ENCODE measurements at regions not wholly inside any gene's neighbourhood (a gene's known extent, or its start where the extent isn't known, plus 50 kb on each side); places are given as distances from the start of the nearest gene placed in this dataset.
"Not testable (repeated sequence)": the region's sequence is repeated elsewhere in the genome, so short reads cannot be mapped to it uniquely, and the experiment has no call there.

DNA sequence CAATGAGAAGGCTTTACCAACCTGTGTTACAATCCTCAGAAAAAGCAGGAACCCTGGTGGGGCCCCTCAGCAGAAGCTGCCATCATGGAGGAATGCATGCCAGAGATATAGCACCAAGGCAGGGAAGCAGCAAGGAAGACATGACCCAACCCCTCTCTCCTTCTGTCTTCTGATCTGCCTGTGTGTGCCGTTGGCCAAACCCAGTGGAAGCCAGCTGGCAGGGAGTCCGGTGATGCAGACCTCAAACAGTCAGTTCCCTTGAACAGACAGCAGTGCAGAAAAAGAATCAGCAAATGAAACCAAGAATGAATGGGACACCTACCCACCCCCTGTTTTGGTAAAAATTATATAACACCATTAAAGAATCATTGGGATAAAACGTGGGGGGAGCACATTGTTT is 234.2 kb downstream of the ZNF608 start:
- no peak for DNase-seq (ENCODE audit: low spot score)

DNA sequence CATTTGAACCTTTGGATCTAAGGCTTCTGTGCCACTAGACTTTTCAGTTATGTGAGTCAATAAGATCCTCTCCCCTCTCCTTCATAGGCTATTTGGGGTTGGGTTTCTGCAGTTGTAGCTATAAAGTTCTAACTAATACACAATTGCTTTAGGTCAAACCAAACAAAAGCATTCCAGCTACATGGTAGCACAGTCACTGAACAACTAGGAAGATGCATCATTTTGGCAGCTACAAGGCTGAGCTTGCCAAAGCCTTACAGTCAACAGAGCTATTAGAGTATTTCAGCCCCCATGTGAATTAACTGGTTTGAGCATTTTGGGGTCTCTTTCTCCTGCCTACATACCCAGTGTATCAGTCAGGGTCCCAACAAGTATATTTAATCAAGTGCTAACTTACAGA is 234.6 kb downstream of the ZNF608 start:
- DNase-seq (ENCODE audit: low spot score) = no peak

DNA sequence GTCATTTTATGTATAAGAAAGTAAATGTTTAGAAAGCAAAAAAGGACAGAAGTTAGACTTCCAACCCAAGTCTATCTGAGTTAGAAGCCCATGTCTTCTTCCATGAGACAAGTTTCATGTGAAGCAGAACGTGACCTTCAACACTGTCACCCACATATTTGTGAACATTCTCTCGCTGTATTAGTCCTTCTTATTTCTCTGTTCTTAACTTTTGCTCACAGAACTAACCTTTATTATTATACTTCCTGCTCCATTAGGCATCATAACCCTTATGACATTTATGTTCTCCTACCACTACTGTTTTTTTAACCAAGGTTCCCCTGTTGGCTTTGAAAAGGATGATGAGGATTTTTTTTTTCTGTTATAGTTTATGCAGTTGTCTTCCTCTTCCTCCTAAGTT is 238.8 kb downstream of the ZNF608 start:
- DNase-seq (ENCODE audit: low spot score) = no peak

DNA sequence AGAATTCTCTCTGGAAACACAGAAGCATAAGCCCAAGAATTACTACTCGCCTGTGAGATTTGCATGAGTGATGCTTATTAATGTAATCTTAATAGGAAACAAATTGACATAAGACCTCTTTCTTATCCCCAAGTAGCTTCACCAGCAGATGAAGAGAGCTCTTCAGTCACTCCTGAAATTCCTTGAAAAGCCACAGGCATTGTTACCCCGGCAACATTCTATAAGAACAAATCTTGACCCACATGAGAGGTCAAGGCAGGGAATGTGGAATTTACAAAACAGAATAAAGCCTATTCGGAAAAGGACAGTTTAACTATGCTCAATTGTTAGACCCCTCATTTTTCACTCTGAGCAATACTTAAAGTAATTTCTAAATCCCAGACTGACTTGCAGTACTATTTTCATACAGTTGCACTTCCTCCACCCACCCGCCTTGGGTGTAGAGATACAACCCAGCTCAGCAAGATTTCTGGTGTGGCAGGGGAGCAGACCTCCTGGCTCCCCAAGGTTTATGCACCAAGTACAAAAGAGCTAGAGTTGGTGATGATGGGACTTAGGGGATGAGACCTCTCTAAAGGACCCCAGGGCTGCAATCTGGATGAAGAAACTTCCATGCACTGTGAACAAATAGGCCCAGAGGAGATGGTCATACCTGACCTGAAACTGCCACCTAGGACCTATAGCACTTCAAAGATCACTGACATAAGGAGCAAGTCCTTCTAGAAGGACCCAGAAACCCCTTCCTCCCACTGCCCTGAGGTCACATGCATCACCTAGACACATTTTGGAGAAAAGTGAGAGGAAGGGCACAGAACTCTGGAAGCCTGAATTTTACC is 242.1 kb downstream of the ZNF608 start:
- no peak for DNase-seq (ENCODE audit: low spot score)

DNA sequence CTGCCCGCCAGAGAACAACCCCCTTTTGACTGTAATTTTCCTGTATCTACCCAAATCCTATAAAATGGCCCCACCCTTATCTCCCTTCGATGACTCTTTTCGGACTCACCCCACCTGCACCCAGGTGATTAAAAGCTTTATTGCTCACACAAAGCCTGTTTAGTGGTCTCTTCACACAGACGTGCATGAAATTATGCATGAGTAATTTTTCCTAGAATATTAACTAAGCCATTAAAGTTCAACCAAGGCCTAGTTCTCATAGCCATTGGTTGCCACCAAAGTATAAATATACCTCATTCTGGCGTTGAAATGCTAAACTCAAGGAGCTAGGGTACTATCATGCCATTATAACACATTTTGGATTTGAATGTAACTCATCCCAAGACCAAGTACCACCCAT is 243.9 kb downstream of the ZNF608 start:
- no peak for DNase-seq (ENCODE audit: low spot score)

DNA sequence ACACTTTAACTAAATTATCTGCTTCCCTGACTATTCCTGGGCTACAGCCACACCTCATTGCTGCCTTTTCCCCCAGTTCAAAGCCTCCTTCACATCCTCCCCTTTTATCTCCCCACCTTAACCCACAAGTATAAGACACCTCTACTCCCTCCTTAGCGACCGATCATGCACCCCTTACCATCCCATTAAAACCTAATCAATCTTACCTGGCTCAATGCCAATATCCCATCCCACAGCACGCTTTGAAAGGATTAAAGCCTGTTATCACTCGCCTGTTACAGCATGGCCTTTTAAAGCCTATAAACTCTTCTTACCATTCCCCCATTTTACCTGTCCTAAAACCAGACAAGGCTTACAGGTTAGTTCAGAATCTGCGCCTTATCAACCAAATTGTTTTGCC is 246.6 kb downstream of the ZNF608 start:
- not testable (repeated sequence) for DNase-seq (ENCODE audit: low spot score)

DNA sequence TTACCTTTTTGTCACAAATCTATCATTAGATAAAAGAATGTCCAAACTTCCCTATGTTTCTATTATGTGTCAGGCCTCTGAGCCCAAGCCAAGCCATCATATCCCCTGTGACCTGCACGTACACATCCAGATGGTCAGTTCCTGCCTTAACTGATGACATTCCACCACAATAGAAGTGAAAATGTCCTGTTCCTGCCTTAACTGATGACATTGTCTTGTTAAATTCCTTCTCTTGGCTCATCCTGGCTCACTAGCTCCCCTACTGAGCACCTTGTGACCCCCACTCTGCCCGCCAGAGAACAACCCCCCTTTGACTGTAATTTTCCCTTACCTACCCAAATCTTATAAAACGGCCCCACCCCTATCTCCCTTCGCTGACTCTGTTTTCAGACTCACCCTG is 249.5 kb downstream of the ZNF608 start:
- DNase-seq (ENCODE audit: low spot score) = not testable (repeated sequence)

DNA sequence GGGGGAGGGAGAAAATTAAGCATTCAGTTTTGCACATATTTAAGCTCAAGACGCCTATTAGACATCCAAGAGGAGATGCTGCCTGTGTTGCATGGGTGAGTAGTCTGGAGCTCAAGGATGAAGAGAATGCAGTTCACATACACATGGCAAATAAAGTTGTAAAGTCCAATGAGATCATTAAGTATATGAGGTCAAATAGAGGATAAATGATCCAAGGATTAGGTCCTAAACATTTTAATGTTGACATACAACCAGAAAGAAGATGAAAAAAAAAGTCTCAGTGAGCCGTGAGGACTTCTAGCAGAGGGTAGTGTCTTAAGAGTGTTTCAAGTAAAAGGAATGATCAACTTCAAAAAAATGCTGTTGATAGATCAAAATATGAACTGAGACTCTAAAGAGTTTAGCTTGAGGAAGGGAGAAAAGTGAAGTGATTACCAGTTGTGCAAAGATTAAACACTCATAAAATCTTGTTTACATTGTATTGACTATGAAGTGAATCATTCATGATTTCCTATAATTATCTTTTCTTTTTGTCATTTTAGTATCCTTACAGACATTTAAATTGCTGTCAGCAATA is 251.8 kb downstream of the ZNF608 start:
- no peak for DNase-seq (ENCODE audit: low spot score)

DNA sequence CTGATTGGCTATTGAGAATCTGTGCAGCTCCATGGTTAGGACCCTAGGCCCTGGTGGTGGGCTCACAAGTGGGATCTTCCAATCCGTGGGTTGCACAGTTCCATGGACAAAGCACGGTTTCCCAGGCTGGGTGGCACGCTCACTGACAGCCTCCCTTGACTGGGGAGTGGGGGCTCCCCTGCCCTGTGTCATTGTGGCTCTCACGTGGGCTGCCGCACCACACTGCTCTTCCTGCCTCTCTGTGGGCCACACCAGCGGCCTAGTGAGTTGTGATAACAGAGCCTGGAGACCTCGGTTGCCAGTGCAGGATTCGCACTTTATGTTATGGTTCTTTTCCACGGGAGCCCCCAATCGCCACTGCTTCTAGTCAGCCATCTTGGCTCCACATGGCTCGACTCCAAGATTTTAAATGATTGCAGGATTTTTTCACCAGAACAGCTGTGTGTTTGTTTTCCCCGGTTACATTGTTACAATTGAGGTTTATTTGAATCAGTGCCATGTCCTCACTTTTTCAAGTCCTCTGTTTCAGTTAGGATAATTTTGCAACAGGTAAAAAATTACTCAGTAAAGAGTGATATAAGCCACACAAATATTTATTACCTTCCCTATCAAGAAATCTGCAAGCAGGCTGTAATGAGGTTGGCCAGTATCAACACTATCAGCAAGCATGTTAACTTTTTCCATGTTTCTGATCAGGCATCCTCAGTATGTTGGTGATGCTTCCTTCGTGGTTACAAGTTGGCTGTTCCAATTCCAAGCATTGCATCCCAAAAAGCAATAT is 253.8 kb downstream of the ZNF608 start:
- DNase-seq (ENCODE audit: low spot score) = no peak

DNA sequence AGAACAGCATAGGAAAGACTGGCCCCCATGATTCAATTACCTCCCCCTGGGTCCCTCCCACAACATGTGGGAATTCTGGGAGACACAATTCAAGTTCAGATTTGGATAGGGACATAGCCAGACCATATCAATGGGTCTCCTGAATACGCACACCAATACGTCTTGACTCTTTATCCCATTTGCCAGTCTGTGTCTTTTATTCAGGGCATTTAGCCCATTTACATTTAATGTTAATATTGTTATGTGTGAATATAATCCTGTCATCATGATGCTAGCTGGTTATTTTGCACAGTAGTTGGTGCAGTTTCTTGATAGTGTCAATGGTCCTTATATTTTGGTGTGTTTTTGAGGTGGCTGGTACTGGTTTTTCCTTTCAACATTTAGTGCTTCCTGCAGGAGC is 256.1 kb downstream of the ZNF608 start:
- not testable (repeated sequence) for DNase-seq (ENCODE audit: low spot score)

DNA sequence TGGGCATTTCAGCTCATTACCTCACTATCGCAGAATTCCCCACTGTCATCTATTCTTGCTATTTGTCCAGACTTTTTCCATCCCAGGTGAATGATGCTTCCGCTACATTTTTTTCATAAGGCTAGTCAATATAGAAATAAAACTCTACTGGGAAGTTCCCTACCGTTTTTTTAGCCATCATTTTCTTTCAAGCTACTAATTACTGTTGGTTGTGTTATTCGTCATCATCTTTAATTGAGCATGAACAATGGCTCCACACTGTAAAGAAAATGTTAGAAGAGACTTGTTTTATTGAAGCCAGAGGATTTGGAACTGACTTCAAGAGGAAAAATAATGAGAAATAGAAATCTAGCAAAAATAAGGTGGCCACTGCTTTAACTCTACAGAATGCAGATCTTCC is 265.0 kb downstream of the ZNF608 start:
- no peak for DNase-seq (ENCODE audit: low spot score)

DNA sequence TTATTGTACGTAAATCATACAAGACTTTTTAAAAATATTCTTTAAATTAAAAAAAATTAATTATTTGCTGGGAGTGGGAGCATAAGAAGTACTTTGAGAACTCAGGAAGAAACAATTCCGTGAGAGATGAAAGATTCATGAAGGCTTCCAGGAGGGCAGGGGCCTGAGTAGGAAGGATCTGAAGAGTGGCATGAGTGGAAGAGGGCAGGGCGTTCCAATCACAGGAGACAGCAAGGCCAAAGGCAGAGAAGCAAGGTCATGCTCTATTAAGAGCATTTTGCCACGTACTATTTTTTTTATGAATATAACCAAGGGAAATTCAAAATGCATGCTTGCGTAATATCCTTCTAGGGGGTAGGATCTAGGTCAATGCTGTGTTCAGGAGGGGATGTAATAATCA is 265.5 kb downstream of the ZNF608 start:
- DNase-seq (ENCODE audit: low spot score) = no peak

DNA sequence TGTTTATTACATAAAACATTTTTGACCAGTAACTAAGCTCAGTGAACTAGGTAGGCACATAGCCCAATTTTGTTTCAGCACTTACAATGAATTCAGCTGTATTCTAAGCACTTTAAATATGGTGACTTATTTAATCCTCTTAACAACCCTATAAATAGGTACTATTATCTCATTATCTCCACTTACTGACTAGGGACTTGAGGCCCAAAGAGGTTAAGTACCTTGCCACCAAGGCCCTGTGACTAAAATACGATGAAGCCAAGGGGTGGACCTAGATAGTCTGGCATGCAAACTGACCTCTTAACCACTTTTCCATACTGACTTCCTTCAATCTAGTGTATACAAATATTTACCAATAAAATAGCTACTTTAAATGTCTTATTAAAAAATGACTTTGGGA is 266.4 kb downstream of the ZNF608 start:
- DNase-seq (ENCODE audit: low spot score) = no peak

DNA sequence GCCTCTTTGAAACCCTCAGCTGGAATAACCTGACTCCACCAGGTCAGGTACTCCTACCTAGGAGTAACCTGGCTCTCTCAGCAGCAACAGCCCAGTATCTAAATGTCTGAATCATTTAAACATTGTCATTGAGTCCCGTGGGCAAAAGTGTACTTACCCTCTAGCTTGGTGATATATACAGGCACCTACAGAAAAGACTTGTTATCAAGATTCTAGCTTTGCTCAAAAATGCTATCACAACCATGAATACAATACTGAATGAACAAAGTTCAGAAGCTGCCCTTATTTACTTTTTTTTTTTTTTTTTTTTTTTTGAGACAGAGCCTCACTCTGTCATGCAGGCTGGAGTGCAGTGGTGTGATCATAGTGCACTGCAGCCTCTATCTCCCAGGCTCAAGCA is 268.2 kb downstream of the ZNF608 start:
- no peak for DNase-seq (ENCODE audit: low spot score)

DNA sequence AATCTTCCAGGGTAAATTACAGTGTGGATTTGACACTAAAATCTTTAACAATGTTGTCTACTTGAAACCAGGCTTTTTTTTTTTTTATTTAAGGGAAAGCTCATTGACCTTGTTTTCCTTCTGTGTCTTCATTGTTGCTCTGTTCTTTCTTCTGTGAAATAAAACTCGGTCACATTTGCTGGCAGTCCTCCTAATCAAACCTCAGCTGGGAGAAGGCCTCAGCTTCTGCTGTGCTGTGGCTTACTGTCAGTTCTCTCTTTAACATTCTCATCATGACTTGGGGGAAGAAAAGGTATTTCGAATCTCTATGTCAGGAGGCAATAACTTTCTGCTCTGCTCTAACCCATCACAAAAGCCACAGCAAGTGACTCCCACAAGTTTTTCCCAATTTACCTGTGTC is 268.9 kb downstream of the ZNF608 start:
- DNase-seq (ENCODE audit: low spot score) = no peak

DNA sequence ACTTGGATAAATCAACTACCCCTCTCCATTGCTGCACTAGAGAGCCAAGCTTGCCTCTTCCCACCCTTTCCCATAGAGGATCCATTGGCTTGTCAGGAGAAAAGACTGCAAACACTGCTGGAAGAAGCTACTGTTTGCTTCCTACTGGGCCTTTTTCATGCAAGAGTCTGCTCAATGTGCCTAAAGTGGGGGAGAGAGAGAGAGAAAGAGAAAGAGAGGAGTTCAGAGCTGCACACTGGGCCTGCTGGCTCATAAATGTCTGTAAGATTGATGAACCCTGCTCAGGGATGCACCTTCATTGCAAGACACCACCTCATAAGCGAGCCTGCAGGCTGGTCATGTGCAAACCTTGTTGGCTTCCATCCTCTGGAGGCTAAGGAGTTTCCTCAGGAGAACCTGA is 269.4 kb downstream of the ZNF608 start:
- DNase-seq (ENCODE audit: low spot score) = no peak

DNA sequence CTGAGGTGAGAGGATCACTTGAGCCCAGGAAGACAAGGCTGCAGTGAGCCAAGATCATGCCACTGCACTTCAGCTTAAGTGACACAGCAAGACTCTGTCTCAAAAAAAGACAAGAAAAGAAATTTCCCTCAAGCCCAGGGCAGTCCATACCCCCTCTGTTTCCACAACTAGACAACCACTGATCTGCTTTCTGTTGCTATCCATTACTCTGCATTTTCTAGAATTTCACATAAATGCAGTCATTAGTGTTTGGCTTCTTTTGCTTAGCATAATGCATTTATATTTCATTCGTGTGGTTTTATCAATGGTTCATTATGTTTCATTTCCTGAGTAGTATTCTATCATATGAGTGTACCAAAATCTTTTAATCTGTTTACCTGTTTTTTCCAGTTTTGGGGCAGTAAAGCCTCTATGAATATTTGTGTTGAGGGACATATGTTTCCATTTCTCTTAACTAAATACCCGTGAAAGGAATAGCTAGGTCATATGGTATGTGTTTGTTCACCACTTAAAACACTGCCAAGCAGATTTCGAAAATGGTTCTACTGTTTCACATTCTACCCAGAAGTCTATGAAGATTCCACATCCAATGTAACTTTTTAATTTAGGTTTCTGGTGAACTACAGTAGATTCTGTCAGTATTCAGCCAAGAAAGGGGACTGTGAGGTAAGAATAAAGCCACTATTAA is 271.8 kb downstream of the ZNF608 start:
- no peak for DNase-seq (ENCODE audit: low spot score)

DNA sequence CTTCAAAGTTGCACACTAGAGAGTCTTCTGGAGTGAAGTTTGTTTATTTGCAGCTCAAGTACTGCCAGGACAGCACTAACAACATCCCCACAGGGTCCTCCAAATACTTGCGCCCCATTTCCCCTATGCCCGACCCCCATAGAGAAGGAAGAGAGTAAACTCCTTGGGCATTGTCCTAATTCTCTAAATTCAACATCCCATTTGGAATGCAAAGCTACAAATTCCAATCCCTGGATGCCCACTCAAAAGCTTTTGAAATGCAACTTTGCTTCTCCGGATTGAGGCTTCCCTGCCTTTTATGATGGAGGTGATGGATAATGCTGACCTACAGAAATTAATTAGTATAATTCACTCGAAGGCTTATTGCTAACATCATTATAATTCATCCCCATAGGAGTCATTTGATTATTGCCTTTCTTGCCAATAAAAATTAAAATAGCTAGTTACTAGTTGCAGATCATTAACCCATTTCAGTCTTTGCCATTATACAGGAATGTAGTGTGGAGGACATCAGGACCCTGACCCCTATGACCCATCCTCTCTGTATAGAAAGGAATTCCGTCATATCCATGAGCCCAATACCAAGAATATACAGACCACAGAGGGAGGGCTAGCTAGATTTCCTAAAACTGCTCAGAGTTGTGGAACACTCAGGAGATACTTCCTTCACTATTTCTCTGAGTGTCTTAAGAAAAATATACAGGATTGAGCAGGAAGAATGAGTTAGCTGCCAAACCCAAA is 277.6 kb downstream of the ZNF608 start:
- DNase-seq (ENCODE audit: low spot score) = no peak

DNA sequence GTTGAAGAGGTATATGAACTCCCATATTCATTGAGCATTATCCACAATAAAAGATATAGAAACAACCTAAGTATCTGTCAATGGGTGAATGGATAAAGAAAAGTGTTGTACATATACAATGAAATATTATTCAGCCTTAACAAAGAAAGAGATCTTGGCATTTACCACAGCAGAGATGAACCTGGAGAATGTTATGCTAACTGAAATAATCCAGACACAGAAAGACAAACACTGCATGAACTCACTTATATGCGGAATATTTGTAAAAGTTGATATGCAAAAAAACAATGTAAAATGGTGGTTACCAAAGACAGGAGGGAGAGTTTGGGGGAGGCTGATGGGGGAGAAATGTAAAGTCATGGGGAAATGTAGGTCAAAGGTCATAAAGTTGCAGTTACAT is 278.7 kb downstream of the ZNF608 start:
- DNase-seq (ENCODE audit: low spot score) = no peak

DNA sequence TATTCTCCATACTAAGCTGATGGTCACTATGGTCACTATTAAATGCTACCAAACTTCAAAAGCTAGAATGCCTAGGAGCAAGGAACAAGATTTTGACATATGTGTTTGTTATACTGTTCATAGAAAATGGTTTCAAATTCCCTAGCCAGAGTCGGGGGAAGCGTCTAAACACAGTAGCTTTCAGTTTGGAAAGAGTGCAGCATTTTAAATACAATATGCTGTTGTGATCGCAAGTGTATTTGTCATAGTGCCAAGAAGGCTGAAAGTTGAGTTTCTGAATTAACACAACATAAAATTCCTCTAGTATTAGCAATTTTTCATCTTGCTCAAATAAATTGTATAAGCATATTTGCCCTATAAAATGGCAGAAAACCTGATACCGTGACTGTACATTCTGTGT is 280.4 kb downstream of the ZNF608 start:
- DNase-seq (ENCODE audit: low spot score) = no peak

DNA sequence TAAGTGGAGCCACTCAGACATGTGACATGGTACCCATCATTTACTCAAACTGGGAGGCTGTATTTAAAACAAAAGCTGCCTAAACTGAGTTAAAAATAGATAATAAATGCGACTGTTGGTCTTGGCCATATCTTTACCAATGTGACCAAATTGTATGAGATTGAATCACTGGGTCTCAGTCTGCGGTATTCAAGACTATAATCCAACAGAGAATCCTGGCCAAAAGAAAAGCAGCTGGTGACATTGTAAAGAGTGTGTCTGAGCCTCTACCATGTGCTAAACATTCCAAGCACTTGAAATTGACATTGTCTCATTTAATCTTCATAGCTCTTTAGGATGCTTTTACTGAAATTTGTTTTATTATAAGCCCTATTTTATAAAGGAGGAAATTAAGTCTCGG is 282.6 kb downstream of the ZNF608 start:
- no peak for DNase-seq (ENCODE audit: low spot score)

DNA sequence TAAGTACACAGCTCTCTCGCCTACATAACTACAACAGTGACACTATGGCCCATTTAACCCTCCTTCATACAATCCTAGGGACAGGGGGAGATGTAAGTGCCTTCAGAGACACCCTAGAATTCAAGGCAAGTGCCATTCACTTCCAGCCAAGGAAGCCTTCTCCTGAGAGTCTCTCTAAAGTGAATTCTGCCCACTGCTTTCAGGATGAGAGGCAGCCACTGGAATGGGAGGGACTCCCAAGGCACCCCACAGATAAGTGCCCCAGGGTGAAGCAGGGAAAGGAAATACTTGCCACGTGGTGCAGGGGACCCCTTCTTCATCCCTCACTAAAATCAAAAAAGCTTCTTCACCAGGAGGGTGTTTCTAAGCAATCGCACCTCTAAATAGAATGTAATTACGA is 283.7 kb downstream of the ZNF608 start:
- no peak for DNase-seq (ENCODE audit: low spot score)

Measured in CD4-positive, alpha-beta T cell treated with Interleukin-2 at 100 ng/mL for 4 hours (primary cell).